Adrenal gland (tissue), 9 donors: ENCODE measurements at regions not wholly inside any gene's neighbourhood (a gene's known extent, or its start where the extent isn't known, plus 50 kb on each side); places are given as distances from the start of the nearest gene placed in this dataset.

Source experiments
- DNase-seq, 7 donors: peaks; one replicate each; pipeline ENCODE4 v3.0.0-alpha.2; 2019 to 2020
- H3K27ac ChIP-seq, 5 donors: fragments of 200-600 bp; sonication (generic) in 4 of 5; 1 replicate in 3 of 5; 2 replicates in 2 of 5; pipeline versions ENCODE4 v1.5.1 to v1.8.0; 2016 to 2020; ENCODE audit warnings: mild to moderate bottlenecking in 1 of 5
- H3K27me3 ChIP-seq: fragments of 200-600 bp; 2 replicates; pipeline ENCODE4 v1.8.0; 2021
- H3K36me3 ChIP-seq, 2 donors: fragments of 200-600 bp; replicated peaks in 1 of 2; 1 replicate in 1 of 2; 2 replicates in 1 of 2; pipeline versions ENCODE4 v1.5.1 to v1.8.0; 2018 to 2022
- H3K4me1 ChIP-seq, 2 donors: fragments of 200-600 bp; replicated peaks in 1 of 2; 1 replicate in 1 of 2; 2 replicates in 1 of 2; pipeline versions ENCODE4 v1.5.1 to v1.8.0; 2018 to 2021
- H3K4me3 ChIP-seq, 4 donors: fragments of 200-600 bp; sonication (generic) in 3 of 4; one replicate each; pipeline ENCODE4 v1.5.1; 2016 to 2018
- H3K9me3 ChIP-seq, 3 donors: fragments of 200-600 bp; sonication (generic) in 1 of 3; replicated peaks in 1 of 3; 1 replicate in 2 of 3; 2 replicates in 1 of 3; pipeline versions ENCODE4 v1.5.1 to v1.8.0; 2016 to 2021
- POLR2A ChIP-seq, 2 donors: fragments of 450-650 bp; IDR thresholded peaks; one replicate each; pipeline ENCODE4 v1.6.1; 2017; ENCODE audit warnings: antibody characterized with exemption in 2 of 2, mild to moderate bottlenecking in 2 of 2, moderate library complexity in 1 of 2
- WGBS, 4 donors: extraction: QIAGEN DNeasy Blood & Tissue Kit in 2 of 4; methylation state at CpG; one replicate each; pipeline versions ENCODE4 v1.1.5 to v1.1.7; 2013 to 2017; 5-methylcytosine and 5-hydroxymethylcytosine counted together
- intact Hi-C, 2 donors: fragments of 100-400 bp; cut with DNase I; formaldehyde crosslinking; loops; one replicate each; pipeline versions ENCODE4 v1.14.1 to v1.15.0; 2022 to 2023
- TF ChIP-seq, protein P1 (sequence below), 6 experiments: fragments of 450-650 bp in 4 of 6; fragments of 200-600 bp in 2 of 6; sonication (generic) in 1 of 6; IDR thresholded peaks; 1 replicate in 5 of 6; 2 replicates in 1 of 6; pipeline versions ENCODE4 v1.5.1 to v1.8.0; 2016 to 2021; ENCODE audit warnings: antibody characterized with exemption in 6 of 6, mild to moderate bottlenecking in 2 of 6, moderate library complexity in 1 of 6
- donor health status: healthy with polysubstance abuse.
- donor health status: Bipolar disorder and iron deficiency.
- donor health status: DM: yes; HTN: yes; CAD: no.
- donor health status: DM: no; HTN: no; CAD: no.
- donor health status: DM: no; HTN: no; CAD: no.

DNA sequence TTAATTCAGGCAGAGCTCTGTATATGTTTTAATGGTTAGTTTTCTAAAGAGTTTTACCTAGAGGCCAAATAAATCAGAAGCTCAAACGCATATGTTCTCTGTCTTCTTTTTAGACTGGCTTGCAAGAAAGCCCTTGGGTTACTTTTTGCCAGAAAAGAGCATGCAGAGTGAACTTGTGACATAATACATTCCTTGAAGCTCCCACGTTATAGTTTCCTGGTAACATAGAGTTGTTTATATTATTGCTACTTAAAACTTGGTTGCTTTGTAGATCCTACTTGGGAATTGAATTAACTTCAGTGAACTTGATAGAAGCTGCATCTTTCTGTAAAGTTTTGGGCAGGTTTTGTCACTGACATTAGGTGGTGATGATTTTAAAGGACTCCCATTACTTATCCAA, 102.9 kb downstream of the C9orf152 start:
- peaks cover 0 to 12% of the 10 kb centered on the region in 2 donors for H3K4me1 ChIP-seq
- WGBS, 4 donors: 52 to 66% (median 61%) methylated on average over 2 of the region's 2 CpGs

DNA sequence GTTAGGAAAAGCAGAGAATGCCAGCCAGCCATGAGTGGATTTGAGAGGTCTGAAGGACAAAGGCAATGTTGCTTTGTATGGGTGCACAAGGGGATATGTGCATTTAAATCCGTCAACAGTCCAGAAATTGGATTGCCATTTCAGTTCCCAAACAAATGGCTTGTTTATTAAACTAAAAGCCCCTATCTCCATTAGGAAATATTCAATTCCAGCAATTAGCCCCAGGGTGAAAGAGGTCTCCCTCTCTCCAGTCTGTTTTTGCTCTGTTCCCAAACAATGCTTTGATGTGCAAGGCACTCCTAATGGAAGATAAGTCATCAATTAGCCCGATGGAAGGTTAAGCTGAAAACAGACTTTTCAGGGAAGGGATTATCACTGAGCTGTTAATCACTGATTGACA, 101.3 kb downstream of the C9orf152 start:
- TF ChIP-seq POLR2A (IDR thresholded peaks at IDR 0.05): no peak
- TF ChIP-seq, protein P1, sequence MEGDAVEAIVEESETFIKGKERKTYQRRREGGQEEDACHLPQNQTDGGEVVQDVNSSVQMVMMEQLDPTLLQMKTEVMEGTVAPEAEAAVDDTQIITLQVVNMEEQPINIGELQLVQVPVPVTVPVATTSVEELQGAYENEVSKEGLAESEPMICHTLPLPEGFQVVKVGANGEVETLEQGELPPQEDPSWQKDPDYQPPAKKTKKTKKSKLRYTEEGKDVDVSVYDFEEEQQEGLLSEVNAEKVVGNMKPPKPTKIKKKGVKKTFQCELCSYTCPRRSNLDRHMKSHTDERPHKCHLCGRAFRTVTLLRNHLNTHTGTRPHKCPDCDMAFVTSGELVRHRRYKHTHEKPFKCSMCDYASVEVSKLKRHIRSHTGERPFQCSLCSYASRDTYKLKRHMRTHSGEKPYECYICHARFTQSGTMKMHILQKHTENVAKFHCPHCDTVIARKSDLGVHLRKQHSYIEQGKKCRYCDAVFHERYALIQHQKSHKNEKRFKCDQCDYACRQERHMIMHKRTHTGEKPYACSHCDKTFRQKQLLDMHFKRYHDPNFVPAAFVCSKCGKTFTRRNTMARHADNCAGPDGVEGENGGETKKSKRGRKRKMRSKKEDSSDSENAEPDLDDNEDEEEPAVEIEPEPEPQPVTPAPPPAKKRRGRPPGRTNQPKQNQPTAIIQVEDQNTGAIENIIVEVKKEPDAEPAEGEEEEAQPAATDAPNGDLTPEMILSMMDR (IDR thresholded peaks at IDR 0.05): no peak
- intact Hi-C loops: no loop called here
- peaks cover 0 to 12% of the 10 kb centered on the region in 2 donors for H3K4me1 ChIP-seq
- no peaks in the 10 kb centered on the region for H3K36me3 ChIP-seq
- H3K27me3 ChIP-seq: no peaks in the 10 kb centered on the region
- DNase-seq: no peak
- no peaks in the 10 kb centered on the region for H3K9me3 ChIP-seq
- WGBS, 4 donors: 71 to 82% (median 75%) methylated on average over 2 of the region's 2 CpGs
- no peak overlapping the region for H3K4me3 ChIP-seq
- no peak overlapping the region for H3K27ac ChIP-seq

More for the DNA sequence above, 102.9 kb downstream of the C9orf152 start:
- Histone ChIP-seq H3K4me3 (no peak overlapping the region), H3K9me3 (no peaks in the 10 kb centered on the region), H3K27ac (no peak overlapping the region), H3K36me3 (no peaks in the 10 kb centered on the region), H3K27me3 (no peaks in the 10 kb centered on the region)
- intact Hi-C loops: no loop called here
- TF ChIP-seq, protein P1 (IDR thresholded peaks at IDR 0.05): no peak
- no peak for TF ChIP-seq POLR2A (IDR thresholded peaks at IDR 0.05)
- no peak for DNase-seq

DNA sequence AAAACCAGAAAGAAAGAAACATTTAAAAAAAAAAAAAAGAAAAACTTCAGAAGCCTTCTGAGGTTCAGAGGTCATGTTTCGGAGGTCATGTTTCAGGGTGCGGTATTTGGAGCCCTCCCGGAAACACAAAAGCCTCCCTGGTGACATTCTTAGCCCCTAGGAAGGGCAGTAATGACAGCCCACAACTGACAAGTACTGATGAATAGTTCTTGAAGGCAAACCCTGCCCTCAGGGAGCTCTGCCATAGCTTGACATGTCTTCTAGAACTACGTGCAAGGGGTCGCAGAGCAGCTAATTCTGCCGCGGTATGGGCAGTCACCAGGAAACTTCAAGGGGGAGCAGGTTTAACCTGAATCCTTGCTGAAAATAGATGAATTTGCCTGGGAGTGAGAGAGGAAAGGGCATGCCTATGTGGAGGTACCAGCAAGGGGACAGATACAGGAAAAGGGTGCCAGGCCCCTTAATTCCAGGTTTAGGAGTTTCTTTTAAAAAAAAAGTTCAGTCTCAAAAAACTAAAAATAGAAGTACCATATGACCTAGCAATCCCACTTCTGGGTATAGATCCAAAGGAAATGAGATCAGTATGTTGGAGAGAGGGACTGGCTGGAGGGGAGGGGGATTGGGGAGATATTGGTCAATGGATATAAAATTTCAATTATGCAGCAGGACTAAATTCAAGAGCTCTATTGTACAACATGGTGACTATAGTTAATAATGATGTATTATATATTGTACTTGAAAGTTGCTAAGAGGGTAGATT, 98.4 kb downstream of the C9orf152 start:
- no peak for DNase-seq
- Histone ChIP-seq H3K36me3 (no peaks in the 10 kb centered on the region), H3K27ac (no peak overlapping the region), H3K4me3 (no peak overlapping the region), H3K27me3 (no peaks in the 10 kb centered on the region), H3K9me3 (no peaks in the 10 kb centered on the region), H3K4me1 (peaks cover 0 to 8% of the 10 kb centered on the region in 2 donors)
- intact Hi-C loops: no loop called here
- TF ChIP-seq, protein P1 (IDR thresholded peaks at IDR 0.05): no peak
- TF ChIP-seq POLR2A (IDR thresholded peaks at IDR 0.05): no peak
- WGBS, 4 donors: 75 to 87% (median 84%) methylated on average over 7 of the region's 7 CpGs

DNA sequence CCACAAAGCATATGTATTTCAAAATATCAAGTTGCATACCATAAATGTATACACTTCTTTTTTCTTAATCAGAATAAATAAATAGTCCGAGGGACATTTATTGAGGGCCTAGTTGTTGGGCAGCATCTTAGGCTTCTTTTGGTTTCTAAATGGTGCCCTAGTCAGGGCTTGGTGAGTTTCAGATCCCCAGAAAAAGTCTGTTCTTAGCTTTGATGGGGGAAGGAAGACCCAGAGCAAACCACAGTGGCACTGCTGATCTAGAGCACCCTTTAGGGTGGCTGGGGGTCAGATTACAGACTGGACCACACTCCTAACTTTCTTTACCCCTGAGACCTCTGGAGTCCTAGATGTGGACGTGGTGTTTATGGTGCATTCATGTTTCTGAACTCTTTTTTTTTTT, 97.8 kb downstream of the C9orf152 start:
- WGBS, 4 donors: 51 to 86% (median 72%) methylated on average over 2 of the region's 2 CpGs
- intact Hi-C loops: no loop called here
- Histone ChIP-seq H3K9me3 (no peaks in the 10 kb centered on the region), H3K36me3 (no peaks in the 10 kb centered on the region), H3K27ac (no peak overlapping the region), H3K4me1 (peaks cover 0 to 4% of the 10 kb centered on the region in 2 donors), H3K4me3 (no peak overlapping the region), H3K27me3 (no peaks in the 10 kb centered on the region)
- TF ChIP-seq POLR2A (IDR thresholded peaks at IDR 0.05): no peak
- TF ChIP-seq, protein P1 (IDR thresholded peaks at IDR 0.05): no peak
- no peak for DNase-seq
